Suprapubic skin (tissue), 4 donors: ENCODE measurements at regions not wholly inside any gene's neighbourhood (a gene's known extent, or its start where the extent isn't known, plus 50 kb on each side); places are given as distances from the start of the nearest gene placed in this dataset.

Source experiments
- CTCF ChIP-seq, 2 donors: fragments of 200-600 bp in 1 of 2; fragments of 450-650 bp in 1 of 2; sonication (generic) in 1 of 2; IDR thresholded peaks; one replicate each; pipeline ENCODE4 v1.5.1; 2016 to 2019; ENCODE audit warnings: antibody characterized with exemption in 2 of 2, mild to moderate bottlenecking in 1 of 2, moderate library complexity in 1 of 2
- POLR2A ChIP-seq, 2 donors: fragments of 450-650 bp; IDR thresholded peaks; one replicate each; pipeline ENCODE4 v1.6.1; 2017; ENCODE audit warnings: antibody characterized with exemption in 2 of 2, mild to moderate bottlenecking in 2 of 2, moderate library complexity in 2 of 2
- POLR2AphosphoS5 ChIP-seq, 3 donors: sonication (generic); formaldehyde crosslinking; IDR thresholded peaks; one replicate each; pipeline ENCODE4 v1.6.1; 2017; ENCODE audit warnings: antibody characterized with exemption in 3 of 3

- TF ChIP-seq POLR2A (IDR thresholded peaks at IDR 0.05), result no peak
- TF ChIP-seq CTCF (IDR thresholded peaks at IDR 0.05), result no peak
- TF ChIP-seq POLR2AphosphoS5 (IDR thresholded peaks at IDR 0.05), result no peak
These were observed 145.1 kb upstream of the RMP24 start for GRCh38 chr18:35827275-35827902.
